ENCODE measurements at regions not wholly inside any gene's neighbourhood (a gene's known extent, or its start where the extent isn't known, plus 50 kb on each side); places are given as distances from the start of the nearest gene placed in this dataset.

DNA sequence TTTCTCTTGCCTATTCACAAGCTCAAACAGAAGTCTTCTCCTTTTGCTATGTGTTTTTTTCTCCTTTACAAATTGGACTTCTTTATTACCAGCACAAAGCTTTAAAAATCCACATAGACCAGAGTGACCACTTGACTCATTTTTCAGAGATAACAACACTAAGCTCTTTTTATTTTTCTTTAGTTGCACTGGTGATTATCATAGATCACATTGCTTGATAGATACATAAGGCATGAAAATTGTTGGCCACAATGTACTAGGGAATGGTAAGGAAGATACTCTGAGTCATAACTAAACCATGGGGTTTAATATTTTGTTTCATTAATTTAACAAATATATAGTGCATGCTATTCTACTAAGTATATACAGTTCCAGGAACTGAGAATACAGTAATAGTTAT is 159.0 kb downstream of the GASK1B start:
- TF ChIP-seq, protein P1, sequence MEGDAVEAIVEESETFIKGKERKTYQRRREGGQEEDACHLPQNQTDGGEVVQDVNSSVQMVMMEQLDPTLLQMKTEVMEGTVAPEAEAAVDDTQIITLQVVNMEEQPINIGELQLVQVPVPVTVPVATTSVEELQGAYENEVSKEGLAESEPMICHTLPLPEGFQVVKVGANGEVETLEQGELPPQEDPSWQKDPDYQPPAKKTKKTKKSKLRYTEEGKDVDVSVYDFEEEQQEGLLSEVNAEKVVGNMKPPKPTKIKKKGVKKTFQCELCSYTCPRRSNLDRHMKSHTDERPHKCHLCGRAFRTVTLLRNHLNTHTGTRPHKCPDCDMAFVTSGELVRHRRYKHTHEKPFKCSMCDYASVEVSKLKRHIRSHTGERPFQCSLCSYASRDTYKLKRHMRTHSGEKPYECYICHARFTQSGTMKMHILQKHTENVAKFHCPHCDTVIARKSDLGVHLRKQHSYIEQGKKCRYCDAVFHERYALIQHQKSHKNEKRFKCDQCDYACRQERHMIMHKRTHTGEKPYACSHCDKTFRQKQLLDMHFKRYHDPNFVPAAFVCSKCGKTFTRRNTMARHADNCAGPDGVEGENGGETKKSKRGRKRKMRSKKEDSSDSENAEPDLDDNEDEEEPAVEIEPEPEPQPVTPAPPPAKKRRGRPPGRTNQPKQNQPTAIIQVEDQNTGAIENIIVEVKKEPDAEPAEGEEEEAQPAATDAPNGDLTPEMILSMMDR (conservative IDR thresholded peaks at IDR 0.05 in 1 of 2, IDR thresholded peaks at IDR 0.05 in 1 of 2; ENCODE audit: extremely low read depth in 1 of 2, insufficient read depth in 1 of 2, low read depth in 1 of 2, low read length in 2 of 2), result no peak
- no peak for TF ChIP-seq EZH2 (IDR thresholded peaks at IDR 0.05; ENCODE audit: borderline replicate concordance, low read length)

Data from mammary epithelial cell (primary cell).